Esophagus squamous epithelium (tissue), 4 donors: ENCODE measurements at regions not wholly inside any gene's neighbourhood (a gene's known extent, or its start where the extent isn't known, plus 50 kb on each side); places are given as distances from the start of the nearest gene placed in this dataset.

ENCODE experiments used
- CTCF ChIP-seq, 6 experiments: fragments of 450-650 bp in 4 of 6; fragments of 200-600 bp in 2 of 6; sonication (generic) in 2 of 6; IDR thresholded peaks; one replicate each; pipeline ENCODE4 v1.5.1; 2016 to 2019; ENCODE audit warnings: antibody characterized with exemption in 6 of 6, mild to moderate bottlenecking in 4 of 6, moderate library complexity in 4 of 6
- POLR2A ChIP-seq, 4 donors: fragments of 450-650 bp; IDR thresholded peaks; one replicate each; pipeline ENCODE4 v1.6.1; 2017; ENCODE audit warnings: antibody characterized with exemption in 4 of 4, mild to moderate bottlenecking in 4 of 4, moderate library complexity in 3 of 4

- TF ChIP-seq CTCF (IDR thresholded peaks at IDR 0.05) (no peak), POLR2A (IDR thresholded peaks at IDR 0.05) (no peak)
Measured at GRCh38 chr12:115830633-115831032, 446.9 kb downstream of the MED13L start.
